OCI-LY1 (cell line): ENCODE measurements at regions not wholly inside any gene's neighbourhood (a gene's known extent, or its start where the extent isn't known, plus 50 kb on each side); places are given as distances from the start of the nearest gene placed in this dataset.

Experiments
- H2AFZ ChIP-seq: fragments of 200-600 bp; sonication (generic), shearing (Covaris generic); 2 replicates; pipeline ENCODE4 v1.6.0; 2014; ENCODE audit warnings: antibody characterized with exemption, mild to moderate bottlenecking, low read length
- H3F3A ChIP-seq: fragments of 200-600 bp; sonication (generic), shearing (Covaris generic); 2 replicates; pipeline ENCODE4 v1.6.0; 2014; ENCODE audit warnings: mild to moderate bottlenecking, antibody characterized with exemption, low read length, moderate library complexity; ENCODE audit not compliant: insufficient read depth
- H3K27ac ChIP-seq: fragments of 200-600 bp; sonication (generic); 2 replicates; pipeline ENCODE4 v1.5.1; 2014; ENCODE audit warnings: low read length, mixed run types, mild to moderate bottlenecking, low read depth; ENCODE audit not compliant: poor library complexity, severe bottlenecking
- H3K27me3 ChIP-seq: fragments of 200-600 bp; sonication (generic); 2 replicates; pipeline ENCODE4 v1.6.0; 2014; ENCODE audit warnings: antibody characterized with exemption, mild to moderate bottlenecking, low read length, moderate library complexity; ENCODE audit not compliant: insufficient read depth
- H3K36me3 ChIP-seq: fragments of 200-600 bp; sonication (generic); 2 replicates; pipeline ENCODE4 v1.6.1; 2014; ENCODE audit warnings: mild to moderate bottlenecking, antibody characterized with exemption, low read length, moderate library complexity, mixed read lengths; ENCODE audit not compliant: insufficient read depth
- H3K4me1 ChIP-seq: fragments of 200-600 bp; sonication (generic); 2 replicates; pipeline ENCODE4 v1.5.1; 2014; ENCODE audit warnings: mild to moderate bottlenecking, low read length, moderate library complexity; ENCODE audit not compliant: insufficient read depth, severe bottlenecking
- H3K4me2 ChIP-seq: fragments of 200-600 bp; sonication (generic), shearing (Covaris generic); 2 replicates; pipeline ENCODE4 v1.6.1; 2014; ENCODE audit warnings: low read length
- H3K4me3 ChIP-seq: fragments of 200-600 bp; sonication (generic); 2 replicates; pipeline ENCODE4 v1.5.1; 2014; ENCODE audit warnings: low read length, low read depth, mild to moderate bottlenecking, mixed read lengths; ENCODE audit not compliant: poor library complexity, severe bottlenecking
- H3K79me2 ChIP-seq: fragments of 200-600 bp; shearing (Covaris generic); 2 replicates; pipeline ENCODE4 v1.6.1; 2016; ENCODE audit warnings: mixed run types, low read length, mixed read lengths; ENCODE audit not compliant: insufficient read depth
- H3K9ac ChIP-seq: fragments of 200-600 bp; sonication (generic), shearing (Covaris generic); 2 replicates; pipeline ENCODE4 v1.6.1; 2014; ENCODE audit warnings: mild to moderate bottlenecking, low read length, mixed read lengths
- H3K9me2 ChIP-seq: fragments of 200-600 bp; sonication (generic), shearing (Covaris generic); 2 replicates; pipeline ENCODE4 v1.6.1; 2014; ENCODE audit warnings: low read depth, mild to moderate bottlenecking, low read length, mixed read lengths
- H3K9me3 ChIP-seq: fragments of 200-600 bp; shearing (Covaris generic); 2 replicates; pipeline ENCODE4 v1.6.1; 2014; ENCODE audit warnings: low read length, mixed read lengths
- H4K20me1 ChIP-seq: fragments of 200-600 bp; sonication (generic), shearing (Covaris generic); 2 replicates; pipeline ENCODE4 v1.6.0; 2016; ENCODE audit warnings: mild to moderate bottlenecking, low read length; ENCODE audit not compliant: insufficient read depth
- CTCF ChIP-seq: fragments of 200-600 bp; sonication (generic), shearing (Covaris generic); IDR thresholded peaks from 2 replicates; pipeline ENCODE4 v1.5.1; 2017; ENCODE audit warnings: mild to moderate bottlenecking, antibody characterized with exemption, low read length, moderate library complexity, mixed read lengths
- EZH2 ChIP-seq: fragments of 200-600 bp; sonication (generic), shearing (Covaris generic); IDR thresholded peaks from 2 replicates; pipeline ENCODE4 v1.8.0; 2017; ENCODE audit warnings: borderline replicate concordance, mixed run types, mild to moderate bottlenecking, antibody characterized with exemption, low read length, moderate library complexity, mixed read lengths

GRCh38 chr11:23594755-23595154 is 734.5 kb upstream of the CCDC179 start:
- Histone ChIP-seq H3K4me3 (no peak overlapping the region), H3K9me3 (no peaks in the 10 kb centered on the region), H3K27ac (no peak overlapping the region), H3K9ac (no peak overlapping the region), H3K4me2 (no peak overlapping the region), H3K9me2 (no peaks in the 10 kb centered on the region), H3K27me3 (no peaks in the 10 kb centered on the region), H3K36me3 (no peaks in the 10 kb centered on the region), H3F3A (no peaks in the 10 kb centered on the region), H3K79me2 (no peaks in the 10 kb centered on the region), H4K20me1 (no peaks in the 10 kb centered on the region), H3K4me1 (no peaks in the 10 kb centered on the region), H2AFZ (no peak overlapping the region)
- TF ChIP-seq EZH2 (no peak), CTCF (no peak)

- H2AFZ ChIP-seq = no peak overlapping the region
- H3K4me2 ChIP-seq = no peak overlapping the region
- H3K9ac ChIP-seq = no peak overlapping the region
- TF ChIP-seq CTCF (no peak), EZH2 (no peak)
- no peaks in the 10 kb centered on the region for H3K9me2 ChIP-seq
- no peak overlapping the region for H3K27ac ChIP-seq
- no peaks in the 10 kb centered on the region for H3K9me3 ChIP-seq
- H3K27me3 ChIP-seq = no peaks in the 10 kb centered on the region
- no peaks in the 10 kb centered on the region for H4K20me1 ChIP-seq
- no peaks in the 10 kb centered on the region for H3F3A ChIP-seq
- H3K4me1 ChIP-seq = no peaks in the 10 kb centered on the region
- H3K36me3 ChIP-seq = no peaks in the 10 kb centered on the region
- H3K79me2 ChIP-seq = no peaks in the 10 kb centered on the region
- H3K4me3 ChIP-seq = no peak overlapping the region
Observed at GRCh38 chr11:23604966-23605365, 744.7 kb upstream of the CCDC179 start.

- H3K4me1 ChIP-seq = no peaks in the 10 kb centered on the region
- H3K27ac ChIP-seq = no peak overlapping the region
- H3K4me3 ChIP-seq = no peak overlapping the region
- no peak overlapping the region for H2AFZ ChIP-seq
- no peaks in the 10 kb centered on the region for H3F3A ChIP-seq
- TF ChIP-seq CTCF = no peak
- no peak for TF ChIP-seq EZH2
- no peak overlapping the region for H3K4me2 ChIP-seq
- H3K27me3 ChIP-seq = no peaks in the 10 kb centered on the region
- H4K20me1 ChIP-seq = no peaks in the 10 kb centered on the region
- H3K9me3 ChIP-seq = no peaks in the 10 kb centered on the region
- no peaks in the 10 kb centered on the region for H3K36me3 ChIP-seq
- no peak overlapping the region for H3K9ac ChIP-seq
- no peaks in the 10 kb centered on the region for H3K9me2 ChIP-seq
- H3K79me2 ChIP-seq = no peaks in the 10 kb centered on the region
Observed at GRCh38 chr11:23606191-23606590, 745.9 kb upstream of the CCDC179 start.
